ENCODE measurements at regions not wholly inside any gene's neighbourhood (a gene's known extent, or its start where the extent isn't known, plus 50 kb on each side); places are given as distances from the start of the nearest gene placed in this dataset.

DNA sequence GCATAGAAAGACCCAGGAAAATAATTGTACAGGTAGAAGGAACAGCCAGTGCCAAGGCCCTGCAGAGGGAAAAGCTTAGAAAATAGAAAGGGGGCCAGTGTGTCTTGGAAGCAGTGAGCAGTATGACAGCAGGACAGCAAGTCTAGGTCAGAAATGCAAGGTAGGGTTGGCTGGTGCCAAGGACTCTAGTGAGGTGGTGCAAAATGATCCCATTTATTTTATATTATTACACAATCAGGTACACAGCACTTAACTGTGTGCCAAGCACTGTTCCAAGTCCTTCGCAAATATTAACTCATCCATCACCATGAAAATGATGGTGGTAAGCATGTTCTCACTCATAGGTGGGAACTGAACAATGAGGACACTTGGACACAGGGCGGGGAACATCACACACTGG lies 100.0 kb downstream of the AQP4 start:
- TF ChIP-seq, protein P1, sequence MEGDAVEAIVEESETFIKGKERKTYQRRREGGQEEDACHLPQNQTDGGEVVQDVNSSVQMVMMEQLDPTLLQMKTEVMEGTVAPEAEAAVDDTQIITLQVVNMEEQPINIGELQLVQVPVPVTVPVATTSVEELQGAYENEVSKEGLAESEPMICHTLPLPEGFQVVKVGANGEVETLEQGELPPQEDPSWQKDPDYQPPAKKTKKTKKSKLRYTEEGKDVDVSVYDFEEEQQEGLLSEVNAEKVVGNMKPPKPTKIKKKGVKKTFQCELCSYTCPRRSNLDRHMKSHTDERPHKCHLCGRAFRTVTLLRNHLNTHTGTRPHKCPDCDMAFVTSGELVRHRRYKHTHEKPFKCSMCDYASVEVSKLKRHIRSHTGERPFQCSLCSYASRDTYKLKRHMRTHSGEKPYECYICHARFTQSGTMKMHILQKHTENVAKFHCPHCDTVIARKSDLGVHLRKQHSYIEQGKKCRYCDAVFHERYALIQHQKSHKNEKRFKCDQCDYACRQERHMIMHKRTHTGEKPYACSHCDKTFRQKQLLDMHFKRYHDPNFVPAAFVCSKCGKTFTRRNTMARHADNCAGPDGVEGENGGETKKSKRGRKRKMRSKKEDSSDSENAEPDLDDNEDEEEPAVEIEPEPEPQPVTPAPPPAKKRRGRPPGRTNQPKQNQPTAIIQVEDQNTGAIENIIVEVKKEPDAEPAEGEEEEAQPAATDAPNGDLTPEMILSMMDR (IDR thresholded peaks at IDR 0.05): no peak
- no peak for TF ChIP-seq GABPA (IDR thresholded peaks at IDR 0.05; ENCODE audit: low read depth)
- TF ChIP-seq POLR2AphosphoS5 (IDR thresholded peaks at IDR 0.05; ENCODE audit: low read depth, low read length): no peak
- TF ChIP-seq, protein P2, sequence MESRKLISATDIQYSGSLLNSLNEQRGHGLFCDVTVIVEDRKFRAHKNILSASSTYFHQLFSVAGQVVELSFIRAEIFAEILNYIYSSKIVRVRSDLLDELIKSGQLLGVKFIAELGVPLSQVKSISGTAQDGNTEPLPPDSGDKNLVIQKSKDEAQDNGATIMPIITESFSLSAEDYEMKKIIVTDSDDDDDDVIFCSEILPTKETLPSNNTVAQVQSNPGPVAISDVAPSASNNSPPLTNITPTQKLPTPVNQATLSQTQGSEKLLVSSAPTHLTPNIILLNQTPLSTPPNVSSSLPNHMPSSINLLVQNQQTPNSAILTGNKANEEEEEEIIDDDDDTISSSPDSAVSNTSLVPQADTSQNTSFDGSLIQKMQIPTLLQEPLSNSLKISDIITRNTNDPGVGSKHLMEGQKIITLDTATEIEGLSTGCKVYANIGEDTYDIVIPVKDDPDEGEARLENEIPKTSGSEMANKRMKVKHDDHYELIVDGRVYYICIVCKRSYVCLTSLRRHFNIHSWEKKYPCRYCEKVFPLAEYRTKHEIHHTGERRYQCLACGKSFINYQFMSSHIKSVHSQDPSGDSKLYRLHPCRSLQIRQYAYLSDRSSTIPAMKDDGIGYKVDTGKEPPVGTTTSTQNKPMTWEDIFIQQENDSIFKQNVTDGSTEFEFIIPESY (IDR thresholded peaks at IDR 0.05; ENCODE audit: borderline replicate concordance, low read depth): no peak
- TF ChIP-seq, protein P3, sequence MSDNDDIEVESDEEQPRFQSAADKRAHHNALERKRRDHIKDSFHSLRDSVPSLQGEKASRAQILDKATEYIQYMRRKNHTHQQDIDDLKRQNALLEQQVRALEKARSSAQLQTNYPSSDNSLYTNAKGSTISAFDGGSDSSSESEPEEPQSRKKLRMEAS (IDR thresholded peaks at IDR 0.05; ENCODE audit: low read depth): no peak
- no peak for TF ChIP-seq JUND (IDR thresholded peaks at IDR 0.05)
- no peak for TF ChIP-seq MXI1 (IDR thresholded peaks at IDR 0.05; ENCODE audit: low read depth, low read length)
- no peak for TF ChIP-seq MEF2A (IDR thresholded peaks at IDR 0.05; ENCODE audit: borderline replicate concordance, low read depth)
- no peak for TF ChIP-seq TEAD4 (IDR thresholded peaks at IDR 0.05; ENCODE audit: borderline replicate concordance, insufficient read depth)
- TF ChIP-seq FOXM1 (IDR thresholded peaks at IDR 0.05; ENCODE audit: low read depth): no peak
- no peak for TF ChIP-seq EZH2phosphoT487 (IDR thresholded peaks at IDR 0.05; ENCODE audit: borderline replicate concordance, low read depth)

Measured in SK-N-SH (cell line).